ENCODE measurements at regions not wholly inside any gene's neighbourhood (a gene's known extent, or its start where the extent isn't known, plus 50 kb on each side); places are given as distances from the start of the nearest gene placed in this dataset.

- peaks cover 0 to 5% of the 10 kb centered on the region in 2 donors for H3K36me3 Mint-ChIP-seq
- peaks cover 0 to 4% of the 10 kb centered on the region in 2 donors for H3K9me3 Mint-ChIP-seq
- ATAC-seq (no peak), DNase-seq (ENCODE audit: low spot score in 2 of 2) (no peak)
- no peak overlapping the region for H3K27ac Mint-ChIP-seq
Observed at GRCh38 chrX:20382082-20382481, 115.4 kb upstream of the RPS6KA3 start.

- Mint-ChIP-seq H3K36me3 (peaks cover 0 to 5% of the 10 kb centered on the region in 2 donors), H3K9me3 (peaks cover 0 to 10% of the 10 kb centered on the region in 2 donors), H3K27ac (peak overlapping the region; percentile 63 to 90)
- peak; percentile 80 to 82 for ATAC-seq
- DNase-seq (ENCODE audit: low spot score in 2 of 2): peak; percentile 25 to 54
Observed at GRCh38 chrX:20378233-20378920, 111.7 kb upstream of the RPS6KA3 start.

GRCh38 chrX:20374900-20375438, 108.3 kb upstream of the RPS6KA3 start:
- no peak for DNase-seq (ENCODE audit: low spot score in 2 of 2)
- peaks cover 0 to 5% of the 10 kb centered on the region in 2 donors for H3K36me3 Mint-ChIP-seq
- ATAC-seq: no peak
- H3K27ac Mint-ChIP-seq: peak overlapping the region in 1 of 2 donors; percentile 15
- peaks cover 0 to 10% of the 10 kb centered on the region in 2 donors for H3K9me3 Mint-ChIP-seq

- no peak for ATAC-seq
- peaks cover 0 to 6% of the 10 kb centered on the region in 2 donors for H3K9me3 Mint-ChIP-seq
Observed at GRCh38 chrX:20374450-20374849, 107.7 kb upstream of the RPS6KA3 start.

DNA sequence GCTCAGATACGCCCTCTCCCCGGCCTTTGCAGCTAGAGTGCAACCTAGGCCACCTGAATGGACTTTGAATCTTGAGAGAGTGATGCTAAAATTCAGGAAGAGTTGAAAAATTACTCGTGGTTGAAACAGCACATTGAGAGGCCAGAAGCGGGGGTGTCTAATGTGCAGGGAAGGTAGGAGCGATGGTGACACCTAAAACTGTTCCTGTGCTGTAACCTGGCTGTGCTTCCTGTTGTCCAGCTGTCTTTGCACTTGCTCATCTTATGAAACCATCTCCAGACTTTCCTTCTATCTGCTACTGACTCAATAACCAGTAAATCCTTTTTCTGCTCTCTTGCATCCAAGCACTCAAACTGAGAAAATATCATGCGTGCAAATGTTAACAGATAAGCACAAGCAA, 106.4 kb upstream of the RPS6KA3 start:
- Mint-ChIP-seq H3K9me3 (peaks cover 0 to 5% of the 10 kb centered on the region in 2 donors), H3K27ac (no peak overlapping the region), H3K36me3 (no peaks in the 10 kb centered on the region)
- ATAC-seq (no peak), DNase-seq (ENCODE audit: low spot score in 2 of 2) (no peak)

More at GRCh38 chrX:20374450-20374849, 107.7 kb upstream of the RPS6KA3 start:
- peaks cover 0 to under 1% of the 10 kb centered on the region in 2 donors for H3K36me3 Mint-ChIP-seq
- peak overlapping the region in 1 of 2 donors; percentile 15 for H3K27ac Mint-ChIP-seq
- no peak for DNase-seq (ENCODE audit: low spot score in 2 of 2)

DNA sequence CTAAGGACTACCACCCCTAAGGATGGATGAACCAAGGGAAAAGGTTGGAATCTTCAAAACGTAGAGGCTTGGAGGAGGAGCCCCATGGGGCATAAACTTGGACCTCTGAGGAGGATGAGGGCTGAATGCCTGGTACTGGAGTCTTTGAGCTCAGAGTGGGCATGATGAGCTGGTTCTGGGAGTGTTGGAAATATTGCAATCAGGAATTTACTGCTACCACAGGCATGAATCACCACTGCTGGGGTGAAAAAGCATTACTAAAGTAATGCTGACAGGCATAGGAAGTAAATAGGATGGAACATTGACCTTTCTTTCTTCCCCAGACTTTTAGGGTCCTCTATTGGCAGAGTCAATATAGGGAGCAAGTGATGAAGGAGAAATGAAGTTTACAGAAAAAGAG, 105.8 kb upstream of the RPS6KA3 start:
- ATAC-seq (no peak), DNase-seq (ENCODE audit: low spot score in 2 of 2) (no peak)
- H3K9me3 Mint-ChIP-seq: peaks cover 0 to 5% of the 10 kb centered on the region in 2 donors
- no peaks in the 10 kb centered on the region for H3K36me3 Mint-ChIP-seq
- H3K27ac Mint-ChIP-seq: peak overlapping the region in 1 of 2 donors; percentile 29

DNA sequence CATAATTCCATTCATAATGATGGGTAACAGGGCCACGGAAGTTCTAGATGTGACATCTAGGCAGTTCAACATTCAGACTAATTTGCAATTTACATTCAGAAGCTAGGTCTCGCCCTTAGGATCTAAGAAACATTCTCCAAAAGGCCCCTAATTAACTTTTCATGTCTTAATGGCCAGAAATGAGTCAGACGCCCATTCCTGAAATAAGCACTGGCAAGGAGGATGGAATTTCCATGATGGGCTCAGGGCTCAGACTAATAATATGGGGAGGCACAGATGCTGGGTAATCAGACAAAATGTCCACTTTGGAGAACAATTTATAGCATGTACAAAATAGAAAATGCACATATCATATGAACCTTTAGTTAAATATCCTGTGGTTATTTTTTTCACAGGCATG, 102.8 kb upstream of the RPS6KA3 start:
- H3K9me3 Mint-ChIP-seq: no peaks in the 10 kb centered on the region
- DNase-seq (ENCODE audit: low spot score in 2 of 2) (no peak), ATAC-seq (no peak)
- no peak overlapping the region for H3K27ac Mint-ChIP-seq
- no peaks in the 10 kb centered on the region for H3K36me3 Mint-ChIP-seq

- H3K36me3 Mint-ChIP-seq: no peaks in the 10 kb centered on the region
- DNase-seq (ENCODE audit: low spot score in 2 of 2) (no peak), ATAC-seq (no peak)
- no peak overlapping the region for H3K27ac Mint-ChIP-seq
- no peaks in the 10 kb centered on the region for H3K9me3 Mint-ChIP-seq
Observed at GRCh38 chrX:20364238-20364637, 97.5 kb upstream of the RPS6KA3 start.

- no peak for DNase-seq (ENCODE audit: low spot score in 2 of 2)
- no peak overlapping the region for H3K27ac Mint-ChIP-seq
- H3K36me3 Mint-ChIP-seq: no peaks in the 10 kb centered on the region
- no peak for ATAC-seq
- no peaks in the 10 kb centered on the region for H3K9me3 Mint-ChIP-seq
Observed at GRCh38 chrX:20363275-20363674, 96.6 kb upstream of the RPS6KA3 start.

- DNase-seq (ENCODE audit: low spot score in 2 of 2) (no peak), ATAC-seq (no peak)
- H3K36me3 Mint-ChIP-seq: no peaks in the 10 kb centered on the region
- no peak overlapping the region for H3K27ac Mint-ChIP-seq
- no peaks in the 10 kb centered on the region for H3K9me3 Mint-ChIP-seq
Observed at GRCh38 chrX:20362268-20363267, 95.9 kb upstream of the RPS6KA3 start.

DNA sequence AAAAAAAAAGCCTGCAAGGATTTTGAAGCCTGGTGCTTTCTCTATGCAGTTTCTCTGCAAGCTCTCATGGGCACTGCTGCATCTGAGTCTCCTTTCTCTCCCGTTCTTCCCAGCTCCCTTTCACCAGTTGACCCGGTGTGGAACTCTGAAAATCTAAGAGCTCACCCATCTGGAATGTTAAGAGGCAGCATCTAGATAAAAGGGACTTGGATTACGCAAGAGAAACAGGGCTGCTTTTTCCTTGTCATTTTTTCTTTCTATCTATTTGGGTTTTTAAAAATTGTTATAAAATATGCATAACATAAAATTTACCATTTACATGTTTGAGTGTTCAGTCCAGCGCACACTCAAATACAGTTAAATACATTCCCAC, 95.2 kb upstream of the RPS6KA3 start:
- no peaks in the 10 kb centered on the region for H3K36me3 Mint-ChIP-seq
- ATAC-seq: no peak

GRCh38 chrX:20361081-20361889, 94.6 kb upstream of the RPS6KA3 start:
- no peak for DNase-seq (ENCODE audit: low spot score in 2 of 2)
- Mint-ChIP-seq H3K27ac (no peak overlapping the region), H3K9me3 (no peaks in the 10 kb centered on the region), H3K36me3 (no peaks in the 10 kb centered on the region)
- ATAC-seq: no peak

More for the DNA sequence above, 95.2 kb upstream of the RPS6KA3 start:
- H3K27ac Mint-ChIP-seq: no peak overlapping the region
- H3K9me3 Mint-ChIP-seq: no peaks in the 10 kb centered on the region
- no peak for DNase-seq (ENCODE audit: low spot score in 2 of 2)

DNA sequence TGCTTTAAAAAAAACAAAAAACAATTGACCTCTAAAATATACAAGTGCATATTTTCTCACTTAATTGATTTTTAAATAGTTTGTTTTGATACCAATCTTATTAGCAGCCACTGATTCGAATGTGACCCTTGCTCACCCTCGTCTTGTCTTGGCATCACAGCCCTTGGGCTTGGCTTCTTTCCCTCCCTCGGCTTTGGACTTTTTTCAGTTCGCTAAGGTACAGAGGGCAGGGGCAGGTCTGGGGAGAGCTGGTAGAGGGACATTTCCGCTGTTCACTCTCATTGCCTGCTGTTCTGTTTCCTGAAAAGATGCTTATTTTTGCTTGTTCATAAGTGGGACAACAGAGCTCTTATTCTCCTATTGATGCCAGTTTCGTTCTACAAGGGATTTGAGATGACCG, 88.5 kb upstream of the RPS6KA3 start:
- ATAC-seq (no peak), DNase-seq (ENCODE audit: low spot score in 2 of 2) (no peak)
- H3K27ac Mint-ChIP-seq: no peak overlapping the region
- no peaks in the 10 kb centered on the region for H3K36me3 Mint-ChIP-seq
- H3K9me3 Mint-ChIP-seq: no peaks in the 10 kb centered on the region

GRCh38 chrX:20354505-20354904, 87.8 kb upstream of the RPS6KA3 start:
- Mint-ChIP-seq H3K36me3 (no peaks in the 10 kb centered on the region), H3K9me3 (no peaks in the 10 kb centered on the region), H3K27ac (no peak overlapping the region)
- ATAC-seq (peak; percentile 85 to 88), DNase-seq (ENCODE audit: low spot score in 2 of 2) (no peak)

GRCh38 chrX:20352935-20353336, 86.2 kb upstream of the RPS6KA3 start:
- Mint-ChIP-seq H3K9me3 (no peaks in the 10 kb centered on the region), H3K27ac (no peak overlapping the region), H3K36me3 (no peaks in the 10 kb centered on the region)
- DNase-seq (ENCODE audit: low spot score in 2 of 2): peak in 1 of 2 donors; percentile 8
- ATAC-seq: peak; percentile 74 to 78

DNA sequence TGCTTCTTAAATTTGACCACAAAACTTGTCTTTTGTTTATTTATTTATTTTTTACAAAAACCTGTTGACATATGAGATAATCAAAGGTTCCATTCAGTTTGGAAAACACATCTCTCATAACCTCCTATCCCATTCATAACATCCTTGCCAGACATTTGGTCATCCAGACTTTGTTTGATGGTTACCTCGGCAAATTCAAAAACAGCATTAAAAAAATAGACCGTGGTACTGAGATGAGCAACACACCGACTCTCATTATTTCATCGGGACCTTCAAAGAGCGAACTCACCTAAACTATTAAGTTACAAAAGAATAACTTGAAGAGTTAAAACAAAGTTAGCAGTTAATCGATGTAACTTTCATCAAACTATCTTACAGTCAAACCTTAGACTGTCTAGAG, 85.8 kb upstream of the RPS6KA3 start:
- peak; percentile 17 to 57 for ATAC-seq
- Mint-ChIP-seq H3K36me3 (no peaks in the 10 kb centered on the region), H3K9me3 (no peaks in the 10 kb centered on the region), H3K27ac (peak overlapping the region in 1 of 2 donors; percentile 91)
- no peak for DNase-seq (ENCODE audit: low spot score in 2 of 2)
